ENCODE measurements at regions not wholly inside any gene's neighbourhood (a gene's known extent, or its start where the extent isn't known, plus 50 kb on each side); places are given as distances from the start of the nearest gene placed in this dataset.

GRCh38 chr10:105988848-105989247 is 1175.7 kb downstream of the SORCS1 start:
- DNase-seq, result no peak

- no peak for DNase-seq
Measured at GRCh38 chr10:105986912-105987635, 1177.4 kb downstream of the SORCS1 start.

- DNase-seq, result no peak
Measured at GRCh38 chr10:105986486-105986885, 1178.0 kb downstream of the SORCS1 start.

GRCh38 chr10:105982735-105983134 is 1181.8 kb downstream of the SORCS1 start:
- DNase-seq, result no peak

- no peak for DNase-seq
Measured at GRCh38 chr10:105981679-105982078, 1182.8 kb downstream of the SORCS1 start.

GRCh38 chr10:105974803-105975456 is 1189.6 kb downstream of the SORCS1 start:
- peak in 7 of 56 donors; percentile 2 to 43 (median 11) for DNase-seq

- DNase-seq, result no peak
Measured at GRCh38 chr10:105973902-105974301, 1190.6 kb downstream of the SORCS1 start.

GRCh38 chr10:105973360-105973759 is 1191.1 kb downstream of the SORCS1 start:
- no peak for DNase-seq

GRCh38 chr10:105971460-105971859 is 1193.0 kb downstream of the SORCS1 start:
- DNase-seq, result no peak

- DNase-seq, result no peak
Measured at GRCh38 chr10:105969884-105970377, 1194.6 kb downstream of the SORCS1 start.

GRCh38 chr10:105968666-105969065 is 1195.8 kb downstream of the SORCS1 start:
- DNase-seq, result no peak

- no peak for DNase-seq
Measured at GRCh38 chr10:105967256-105967655, 1197.2 kb downstream of the SORCS1 start.

- DNase-seq, result no peak
Measured at GRCh38 chr10:105965141-105965540, 1199.4 kb downstream of the SORCS1 start.

- no peak for DNase-seq
Measured at GRCh38 chr10:105964009-105964408, 1200.5 kb downstream of the SORCS1 start.

GRCh38 chr10:105963334-105963884 is 1201.1 kb downstream of the SORCS1 start:
- DNase-seq, result no peak

- DNase-seq, result no peak
Measured at GRCh38 chr10:105956550-105956949, 1208.0 kb downstream of the SORCS1 start.

GRCh38 chr10:105953861-105954260 is 1210.6 kb downstream of the SORCS1 start:
- DNase-seq, result no peak

GRCh38 chr10:105953056-105953455 is 1211.5 kb downstream of the SORCS1 start:
- DNase-seq, result no peak

- DNase-seq, result peak in 1 of 56 donors; percentile 5
Measured at GRCh38 chr10:105952153-105952552, 1212.4 kb downstream of the SORCS1 start.

- DNase-seq, result peak in 32 of 56 donors; percentile 2 to 73 (median 24)
Measured at GRCh38 chr10:105950410-105950809, 1214.1 kb downstream of the SORCS1 start.

- no peak for DNase-seq
Measured at GRCh38 chr10:105949721-105950120, 1214.8 kb downstream of the SORCS1 start.

- DNase-seq, result no peak
Measured at GRCh38 chr10:105925045-105925785, 1239.3 kb downstream of the SORCS1 start.
